SH-SY5Y (cell line): ENCODE measurements at regions not wholly inside any gene's neighbourhood (a gene's known extent, or its start where the extent isn't known, plus 50 kb on each side); places are given as distances from the start of the nearest gene placed in this dataset.

Experiments used
- GATA2 ChIP-seq: IDR thresholded peaks from 2 replicates; pipeline ENCODE4 v1.6.1; 2011; ENCODE audit warnings: mild to moderate bottlenecking, low read depth, low read length
- GATA3 ChIP-seq: IDR thresholded peaks from 2 replicates; pipeline ENCODE4 v1.6.1; 2011; ENCODE audit warnings: low read depth, mild to moderate bottlenecking, low read length, moderate library complexity

- TF ChIP-seq GATA2 = no peak
- TF ChIP-seq GATA3 = no peak
Observed at GRCh38 chr1:187629075-187629474, 800.3 kb downstream of the PLA2G4A start.

- TF ChIP-seq GATA3 = no peak
- TF ChIP-seq GATA2 = no peak
Observed at GRCh38 chr1:187630653-187631380, 802.1 kb downstream of the PLA2G4A start.

- TF ChIP-seq GATA3 (no peak), GATA2 (no peak)
Observed at GRCh38 chr1:187631381-187631675, 802.6 kb downstream of the PLA2G4A start.

GRCh38 chr1:187631984-187632383 lies 803.2 kb downstream of the PLA2G4A start:
- TF ChIP-seq GATA2 (no peak), GATA3 (no peak)

- TF ChIP-seq GATA2 (no peak), GATA3 (no peak)
Observed at GRCh38 chr1:187634940-187635339, 806.2 kb downstream of the PLA2G4A start.

GRCh38 chr1:187638733-187639434 lies 810.1 kb downstream of the PLA2G4A start:
- TF ChIP-seq GATA3 (no peak), GATA2 (no peak)

GRCh38 chr1:187641015-187641414 lies 812.3 kb downstream of the PLA2G4A start:
- no peak for TF ChIP-seq GATA3

GRCh38 chr1:187641463-187641862 lies 812.7 kb downstream of the PLA2G4A start:
- TF ChIP-seq GATA2 (no peak), GATA3 (no peak)

GRCh38 chr1:187641907-187642306 lies 813.2 kb downstream of the PLA2G4A start:
- TF ChIP-seq GATA3 = no peak
- no peak for TF ChIP-seq GATA2

GRCh38 chr1:187645651-187646050 lies 816.9 kb downstream of the PLA2G4A start:
- no peak for TF ChIP-seq GATA3
- TF ChIP-seq GATA2 = no peak

GRCh38 chr1:187646536-187647107 lies 817.9 kb downstream of the PLA2G4A start:
- TF ChIP-seq GATA2 (no peak), GATA3 (no peak)

GRCh38 chr1:187648091-187648490 lies 819.3 kb downstream of the PLA2G4A start:
- TF ChIP-seq GATA2 = no peak
- no peak for TF ChIP-seq GATA3

- TF ChIP-seq GATA3 = no peak
- no peak for TF ChIP-seq GATA2
Observed at GRCh38 chr1:187654635-187655034, 825.9 kb downstream of the PLA2G4A start.

- TF ChIP-seq GATA3 = no peak
- no peak for TF ChIP-seq GATA2
Observed at GRCh38 chr1:187655104-187655503, 826.4 kb downstream of the PLA2G4A start.

GRCh38 chr1:187665483-187665882 lies 836.7 kb downstream of the PLA2G4A start:
- TF ChIP-seq GATA3 = no peak
- TF ChIP-seq GATA2 = no peak

- no peak for TF ChIP-seq GATA3
- no peak for TF ChIP-seq GATA2
Observed at GRCh38 chr1:187680823-187681222, 852.1 kb downstream of the PLA2G4A start.
